ENCODE measurements at regions not wholly inside any gene's neighbourhood (a gene's known extent, or its start where the extent isn't known, plus 50 kb on each side); places are given as distances from the start of the nearest gene placed in this dataset.

GRCh38 chr14:38339696-38340095 is 83.8 kb upstream of the CLEC14A start:
- 100% methylated on average over 1 of the region's 1 CpG; no CpG with 5 or more reads in 1 of the 2 experiments for WGBS, 2 experiments (ENCODE audit: extremely low coverage in 1 of 2, insufficient coverage in 1 of 2, insufficient read length in 1 of 2, insufficient replicate concordance in 2 of 2, low coverage in 1 of 2, low lambda C conversion rate in 2 of 2, missing lambda C conversion rate in 1 of 2)
- no peaks in the 10 kb centered on the region for H3K79me1 ChIP-seq (ENCODE audit: low read depth, low read length)
- no peak overlapping the region for H4K5ac ChIP-seq (ENCODE audit: insufficient read length, low read depth, low read length)
- ChIA-PET POLR2A (ENCODE audit: partially characterized antibody) (no interaction called here), CTCF (ENCODE audit: partially characterized antibody) (no interaction called here)
- FAIRE-seq (no peak), DNase-seq (ENCODE audit: low read depth in 1 of 2, low spot score in 2 of 2) (no peak)
- H3K9ac ChIP-seq (replicated peaks in 1 of 4; ENCODE audit: extremely low read depth in 1 of 4, low read depth in 3 of 4, low read length in 3 of 4): no peak overlapping the region
- H3K18ac ChIP-seq (ENCODE audit: extremely low read depth, low read length): no peak overlapping the region
- H2BK15ac ChIP-seq (ENCODE audit: low read length): no peak overlapping the region
- H2BK12ac ChIP-seq (ENCODE audit: low read depth, low read length): no peak overlapping the region
- no peak overlapping the region for H2AFZ ChIP-seq (ENCODE audit: low read length)
- H3K23ac ChIP-seq (ENCODE audit: insufficient read length): no peak overlapping the region
- no peak overlapping the region for H2BK120ac ChIP-seq (replicated peaks; ENCODE audit: low read depth, low read length)
- no peak overlapping the region for H3K56ac ChIP-seq (replicated peaks; ENCODE audit: insufficient read length, low read depth, low read length)
- no peak overlapping the region for H3K27ac ChIP-seq (ENCODE audit: low read depth, low read length)
- TF ChIP-seq E2F6 (IDR thresholded peaks at IDR 0.05): no peak
- TF ChIP-seq POLR2AphosphoS5 (IDR thresholded peaks at IDR 0.05; ENCODE audit: low read depth, low read length): no peak
- TF ChIP-seq BRCA1 (IDR thresholded peaks at IDR 0.05; ENCODE audit: low read depth, low read length): no peak
- TF ChIP-seq POLR2A (IDR thresholded peaks at IDR 0.05; ENCODE audit: control extremely low read depth in 1 of 2, low read depth in 2 of 2, low read length in 2 of 2): no peak
- no peak for TF ChIP-seq CTCF (IDR thresholded peaks at IDR 0.05; ENCODE audit: control extremely low read depth in 1 of 3, insufficient read depth in 1 of 3, low read depth in 1 of 3, low read length in 3 of 3)
- no peak for TF ChIP-seq CEBPB (IDR thresholded peaks at IDR 0.05; ENCODE audit: low read depth, low read length)
- no peak for TF ChIP-seq RNF2 (IDR thresholded peaks at IDR 0.05; ENCODE audit: borderline replicate concordance, low read depth, low read length, missing control alignments, poor library complexity, severe bottlenecking)
- no peak for TF ChIP-seq GTF2F1 (IDR thresholded peaks at IDR 0.05; ENCODE audit: borderline replicate concordance, low read depth, low read length)
- H3K4ac ChIP-seq (replicated peaks; ENCODE audit: insufficient read length, low read depth, low read length): no peak overlapping the region
- H3K4me1 ChIP-seq (replicated peaks in 1 of 4; ENCODE audit: control insufficient read depth in 3 of 4, insufficient read depth in 4 of 4, low read length in 3 of 4): no peaks in the 10 kb centered on the region
- no peak overlapping the region for H2AK5ac ChIP-seq (ENCODE audit: low read depth, low read length)
- H3K4me2 ChIP-seq (ENCODE audit: insufficient read depth in 1 of 2, low read depth in 2 of 2, low read length in 2 of 2): no peak overlapping the region
- H3K23me2 ChIP-seq (ENCODE audit: low read depth, low read length): no peaks in the 10 kb centered on the region
- H2BK20ac ChIP-seq (ENCODE audit: low read length): no peak overlapping the region
- H3K79me2 ChIP-seq (ENCODE audit: control insufficient read depth in 1 of 2, insufficient read depth in 2 of 2, low read length in 2 of 2): no peaks in the 10 kb centered on the region
- no peaks in the 10 kb centered on the region for H3K9me3 ChIP-seq (ENCODE audit: insufficient read depth in 2 of 2, low read depth in 1 of 2, low read length in 1 of 2)
- no peak overlapping the region for H2BK5ac ChIP-seq (ENCODE audit: low read depth, low read length)
- H3K27me3 ChIP-seq (replicated peaks in 1 of 4; ENCODE audit: control insufficient read depth in 3 of 4, extremely low read depth in 1 of 4, insufficient read depth in 3 of 4, low read length in 3 of 4): no peaks in the 10 kb centered on the region
- no peaks in the 10 kb centered on the region for H3K36me3 ChIP-seq (ENCODE audit: control insufficient read depth in 2 of 4, insufficient read depth in 4 of 4, low read length in 3 of 4)
- H4K8ac ChIP-seq (ENCODE audit: extremely low read depth, insufficient read depth, low read length): no peak overlapping the region
- H4K20me1 ChIP-seq (replicated peaks in 1 of 2; ENCODE audit: control insufficient read depth in 1 of 2, insufficient read depth in 2 of 2, low read length in 2 of 2): no peaks in the 10 kb centered on the region
- no peak overlapping the region for H3K4me3 ChIP-seq (ENCODE audit: extremely low read depth in 1 of 4, insufficient read depth in 2 of 4, low read depth in 3 of 4, low read length in 4 of 4)
- H3K14ac ChIP-seq (ENCODE audit: insufficient read length): no peak overlapping the region
- no peak overlapping the region for H4K91ac ChIP-seq (replicated peaks; ENCODE audit: insufficient read length, low read length)

Data from H1 (cell line).